H4 (cell line): ENCODE measurements at regions not wholly inside any gene's neighbourhood (a gene's known extent, or its start where the extent isn't known, plus 50 kb on each side); places are given as distances from the start of the nearest gene placed in this dataset.
"Not testable (repeated sequence)": the region's sequence is repeated elsewhere in the genome, so short reads cannot be mapped to it uniquely, and the experiment has no call there.

Experiments
- DNase-seq: peaks from one replicate; pipeline ENCODE4 v3.0.0-alpha.2; 2015; ENCODE audit warnings: low spot score

DNA sequence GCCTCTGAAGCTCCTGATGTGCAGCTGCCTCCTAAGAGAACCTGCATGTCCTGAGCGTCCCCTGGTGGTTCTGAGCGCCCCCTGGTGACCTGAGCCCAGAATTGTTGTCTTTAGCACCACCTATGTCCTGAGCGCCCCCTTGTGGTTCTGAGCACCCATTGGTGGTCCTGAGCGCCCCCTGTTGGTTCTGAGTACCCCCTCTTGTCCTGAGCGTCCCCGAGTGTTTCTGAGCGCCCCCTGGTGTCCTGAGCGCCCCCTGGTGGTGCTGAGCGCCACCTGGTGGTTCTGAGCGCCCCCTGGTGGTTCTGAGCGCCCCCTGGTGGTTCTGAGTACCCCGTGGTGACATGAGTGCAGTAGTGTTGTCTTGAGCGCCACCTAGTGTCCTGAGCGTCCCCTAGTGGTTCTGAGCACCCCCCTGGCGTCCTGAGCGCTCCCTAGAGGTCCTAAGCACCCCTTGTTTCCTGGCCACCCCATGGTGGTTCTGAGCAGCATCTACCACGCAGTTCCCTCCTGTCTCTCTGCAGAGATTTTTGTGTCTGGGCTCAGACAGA, 782.5 kb downstream of the TMEM121 start:
- peak; percentile 6 for DNase-seq

DNA sequence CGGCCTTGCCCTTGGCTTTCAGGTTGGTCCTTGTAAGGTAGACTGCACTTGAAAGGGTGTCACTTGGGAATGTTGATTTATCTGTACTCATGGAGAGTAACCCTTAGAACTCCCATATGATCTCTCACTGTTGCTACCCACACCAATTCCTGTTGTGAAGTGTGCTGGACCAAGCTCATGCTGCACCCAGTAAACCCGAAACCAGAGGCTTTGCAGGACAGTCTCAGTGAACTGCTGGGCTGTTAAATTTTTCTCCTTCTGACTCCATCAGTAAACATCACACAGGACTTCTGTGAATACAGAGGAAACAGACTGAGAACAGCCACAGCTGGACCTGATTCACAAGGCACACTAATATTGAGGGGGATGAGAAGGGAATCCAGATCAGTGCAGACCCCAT, 783.0 kb downstream of the TMEM121 start:
- no peak for DNase-seq

DNA sequence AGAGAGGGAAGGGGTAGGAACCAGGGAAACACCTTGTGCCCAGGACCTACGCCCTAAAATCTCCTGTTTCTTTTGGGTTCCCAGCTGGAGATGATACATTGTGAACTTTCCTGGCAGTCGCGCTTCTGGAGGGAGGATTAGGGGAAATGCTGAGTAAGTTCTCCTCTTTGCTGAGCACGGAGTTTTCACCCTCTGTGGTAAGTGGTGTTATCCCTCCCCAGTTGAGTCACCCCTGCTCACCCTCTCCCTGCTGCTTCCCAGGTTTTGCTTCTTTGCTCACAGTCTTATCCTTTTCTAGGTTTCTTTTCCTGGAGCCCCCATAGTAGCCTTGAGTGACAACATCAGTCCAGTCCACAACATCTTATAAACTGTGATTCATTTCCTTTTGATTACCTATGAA, 789.1 kb downstream of the TMEM121 start:
- no peak for DNase-seq

DNA sequence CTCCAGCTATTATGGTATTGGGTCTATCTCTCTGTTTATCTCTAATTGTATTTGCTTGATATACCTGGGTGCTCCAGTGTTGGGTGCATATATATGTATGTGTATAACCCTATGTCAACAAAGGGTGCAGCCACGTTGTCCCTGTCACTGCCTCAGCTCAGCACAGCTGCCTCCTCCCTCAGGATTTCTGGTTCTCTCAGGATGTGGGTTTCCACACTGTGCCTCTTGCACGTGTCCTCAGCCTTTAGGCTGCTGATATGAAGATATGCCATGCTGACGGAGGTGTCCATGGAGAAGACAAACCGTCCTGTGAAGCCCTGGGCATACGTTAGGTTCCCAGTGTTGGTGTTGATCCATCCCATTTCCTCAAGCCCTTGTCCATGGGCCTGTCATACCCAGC, 791.2 kb downstream of the TMEM121 start:
- DNase-seq: no peak

DNA sequence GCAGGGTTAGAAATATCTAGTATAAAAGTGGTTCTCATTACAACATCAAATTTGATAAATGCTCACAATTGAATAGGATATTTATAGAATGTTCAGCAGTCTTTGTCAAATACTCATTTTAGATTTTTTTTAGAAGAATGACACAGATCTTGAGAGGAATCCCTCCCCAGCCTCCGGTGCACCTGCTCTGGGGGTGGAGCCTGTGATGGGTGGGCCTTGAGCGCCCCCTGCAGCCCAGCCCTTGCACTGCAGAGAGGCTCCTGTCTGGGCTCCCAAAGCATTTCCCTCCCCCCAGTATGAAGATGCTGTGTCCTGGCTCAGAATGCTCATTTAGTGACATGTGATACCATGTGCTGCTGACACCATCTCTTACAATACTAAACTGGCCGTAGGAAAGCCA, 792.3 kb downstream of the TMEM121 start:
- DNase-seq: no peak

DNA sequence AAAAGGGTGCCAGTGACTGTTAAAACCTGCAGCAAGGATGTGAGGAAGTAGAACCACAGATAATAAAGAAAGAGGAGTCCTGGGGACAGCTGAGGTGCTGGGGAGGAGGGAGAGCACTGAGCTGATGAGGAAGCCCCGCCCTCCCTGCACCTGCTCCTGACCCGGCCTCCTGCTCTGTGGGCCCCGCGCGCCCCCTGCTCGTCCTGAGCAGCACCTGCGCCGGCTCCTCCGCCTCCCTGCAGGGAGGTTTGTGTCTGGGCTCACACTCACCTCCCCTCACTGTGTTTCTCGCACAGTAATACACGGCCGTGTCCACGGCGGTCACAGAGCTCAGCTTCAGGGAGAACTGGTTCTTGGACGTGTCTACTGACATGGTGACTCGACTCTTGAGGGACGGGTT, 797.6 kb downstream of the TMEM121 start:
- DNase-seq: not testable (repeated sequence)

DNA sequence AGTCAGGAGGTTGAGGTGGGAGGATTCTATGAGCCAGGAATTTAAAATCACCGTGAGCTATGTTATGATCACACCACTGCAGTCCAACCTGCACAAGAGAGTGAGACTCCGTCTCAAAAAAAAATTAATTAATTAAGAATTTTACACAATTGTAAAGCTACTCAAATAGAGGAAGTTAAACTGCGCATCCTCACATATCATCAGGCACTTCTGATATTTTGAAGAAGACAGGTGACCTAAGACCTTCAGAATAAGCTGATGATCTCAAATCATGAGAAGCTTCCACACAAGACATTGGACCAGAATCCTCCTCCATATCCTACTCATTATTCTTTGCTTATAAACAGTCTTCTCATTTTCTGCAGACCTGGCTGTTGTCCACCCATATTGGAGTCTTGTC, 800.9 kb downstream of the TMEM121 start:
- DNase-seq: no peak

DNA sequence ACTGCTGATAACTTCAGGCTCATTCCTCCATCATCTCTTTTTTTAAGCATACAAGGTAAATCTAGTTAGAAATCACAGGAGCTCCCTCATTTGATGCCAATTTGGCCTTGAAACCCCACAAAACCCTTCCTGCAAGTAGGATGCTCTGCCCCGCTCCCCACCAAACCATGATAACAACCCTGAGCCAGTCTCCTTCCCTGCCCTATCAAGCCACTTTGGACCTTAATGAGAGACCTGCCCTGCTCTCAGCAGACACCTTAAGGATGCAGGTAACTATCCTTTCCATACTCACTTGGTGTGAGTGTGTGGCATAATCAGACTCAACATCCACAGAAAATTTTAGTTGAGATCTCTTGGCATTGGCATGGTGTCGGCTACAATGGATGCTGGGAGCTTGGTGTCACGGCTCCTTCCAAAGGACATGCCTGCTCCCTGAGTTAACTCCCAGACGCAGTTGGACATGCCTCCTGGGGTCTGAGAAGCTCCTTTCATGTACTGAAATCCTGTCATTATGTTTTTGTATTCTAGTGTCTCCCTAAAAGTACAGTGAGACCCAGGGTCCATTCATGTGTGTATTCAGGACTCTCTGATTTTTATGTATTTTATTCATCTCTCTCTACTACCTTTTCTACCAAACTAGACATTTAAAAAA, 801.4 kb downstream of the TMEM121 start:
- not testable (repeated sequence) for DNase-seq

DNA sequence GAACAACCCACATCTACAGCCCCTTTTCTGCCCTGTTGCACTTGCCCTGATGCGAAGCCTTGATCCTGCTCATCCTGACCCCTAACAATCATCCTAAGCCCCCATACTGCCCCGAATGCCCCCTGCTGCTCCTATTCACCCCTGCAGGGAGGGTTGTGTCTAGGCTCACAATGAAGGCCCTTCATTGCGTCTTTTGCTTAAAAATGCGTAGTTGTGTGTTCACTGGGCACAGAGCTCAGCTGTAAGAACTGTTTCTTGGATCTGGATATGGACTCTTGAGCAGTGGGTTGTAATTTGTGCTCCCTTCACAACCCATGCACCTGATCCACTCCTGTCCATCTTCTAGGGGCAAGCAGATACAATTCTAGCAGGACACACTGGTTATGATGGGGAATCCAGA, 802.9 kb downstream of the TMEM121 start:
- DNase-seq: not testable (repeated sequence)

DNA sequence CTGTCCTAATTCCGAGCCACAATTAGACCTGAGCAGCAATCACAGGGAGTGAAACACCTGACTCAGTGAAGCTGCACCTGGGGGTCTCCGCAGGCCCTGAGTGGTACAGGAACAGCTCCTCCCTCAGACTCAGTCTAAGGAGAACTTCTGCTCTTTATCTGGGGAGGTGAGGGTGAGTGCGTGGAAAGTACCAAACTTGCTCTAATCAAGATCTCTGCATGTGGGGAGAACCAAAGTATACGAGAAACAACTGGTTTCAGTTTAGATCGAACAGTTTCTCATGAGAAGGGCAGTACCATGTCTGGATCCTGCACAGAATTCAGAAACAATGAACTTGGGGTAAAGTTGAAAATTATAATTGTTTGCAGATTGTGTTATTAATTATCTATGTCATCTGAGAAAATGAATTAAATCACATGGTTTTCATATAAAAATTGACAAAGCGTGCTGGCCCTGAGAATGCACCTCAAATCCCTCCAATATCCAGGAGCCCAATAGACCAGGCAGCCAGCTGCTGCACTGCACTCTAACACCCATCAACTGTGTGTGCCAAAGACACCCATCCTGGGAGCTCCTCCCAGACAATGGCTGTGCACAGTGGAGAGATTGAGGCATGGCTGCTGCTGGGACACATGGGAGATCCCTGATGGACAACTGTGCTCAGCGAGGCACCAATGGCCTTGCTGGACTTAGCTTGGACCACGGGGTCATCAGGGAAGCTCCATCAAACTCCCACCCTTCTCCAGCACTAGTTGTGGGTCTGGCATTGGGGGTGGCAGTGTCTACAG, 803.8 kb downstream of the TMEM121 start:
- DNase-seq: not testable (repeated sequence)

DNA sequence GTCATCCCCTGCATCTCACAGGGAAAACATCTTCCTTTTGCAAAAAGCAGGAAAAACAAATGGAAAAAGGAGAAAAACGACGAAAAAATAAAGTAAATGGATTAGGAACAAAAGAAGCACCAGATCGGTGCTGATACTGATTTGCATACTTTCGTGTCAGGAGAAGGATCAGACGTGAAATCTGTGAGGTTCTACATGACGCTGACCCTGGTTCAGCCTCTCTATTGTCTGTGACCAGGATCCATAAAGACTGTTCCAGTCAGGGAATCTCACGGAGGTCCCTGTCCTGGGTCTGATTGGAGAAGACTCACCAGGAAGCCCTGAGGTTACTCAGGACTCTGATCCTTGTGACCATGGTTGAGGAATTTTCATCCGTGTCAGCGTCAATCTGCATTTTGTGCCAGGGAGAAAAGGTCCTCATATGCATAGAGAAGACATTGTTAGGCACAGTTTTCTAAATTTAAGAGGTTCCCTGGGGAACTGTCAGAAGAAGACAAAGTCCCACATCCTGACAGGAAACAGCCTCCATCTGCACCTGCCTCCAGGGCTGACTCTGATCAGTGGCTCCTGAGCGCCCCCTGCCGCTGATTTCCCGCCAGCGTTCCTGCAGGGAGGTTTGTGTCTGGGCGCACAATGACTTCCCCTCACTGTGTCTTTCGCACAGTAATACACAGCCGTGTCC, 808.2 kb downstream of the TMEM121 start:
- DNase-seq: not testable (repeated sequence)

DNA sequence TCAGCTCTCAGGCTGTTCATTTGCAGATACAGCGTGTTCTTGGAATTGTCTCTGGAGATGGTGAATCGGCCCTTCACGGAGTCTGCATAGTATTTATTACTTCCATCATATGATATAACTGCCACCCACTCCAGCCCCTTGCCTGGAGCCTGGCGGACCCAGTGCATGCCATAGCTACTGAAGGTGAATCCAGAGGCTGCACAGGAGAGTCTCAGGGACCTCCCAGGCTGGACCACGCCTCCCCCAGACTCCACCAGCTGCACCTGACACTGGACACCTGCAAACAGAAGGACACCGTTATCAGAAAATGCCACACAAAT, 808.7 kb downstream of the TMEM121 start:
- not testable (repeated sequence) for DNase-seq

DNA sequence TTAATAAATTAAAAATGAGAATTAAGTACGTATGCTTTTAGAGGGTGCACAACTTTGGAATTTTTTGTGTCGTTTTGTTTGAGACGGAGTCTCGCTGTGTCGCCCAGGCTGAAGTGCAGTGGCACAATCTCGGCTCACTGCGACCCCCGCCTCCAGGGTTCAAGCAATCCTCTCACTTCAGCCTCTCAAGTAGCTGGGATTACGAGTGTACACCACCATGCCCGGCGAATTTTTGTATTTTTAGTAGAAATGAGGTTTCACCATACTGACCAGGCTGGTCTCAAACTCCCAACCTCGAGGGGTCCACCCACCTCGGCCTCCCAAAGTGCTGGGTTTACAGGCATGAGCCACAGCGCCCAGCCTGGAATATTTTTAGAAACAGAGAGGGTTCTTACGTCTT, 812.4 kb downstream of the TMEM121 start:
- not testable (repeated sequence) for DNase-seq

DNA sequence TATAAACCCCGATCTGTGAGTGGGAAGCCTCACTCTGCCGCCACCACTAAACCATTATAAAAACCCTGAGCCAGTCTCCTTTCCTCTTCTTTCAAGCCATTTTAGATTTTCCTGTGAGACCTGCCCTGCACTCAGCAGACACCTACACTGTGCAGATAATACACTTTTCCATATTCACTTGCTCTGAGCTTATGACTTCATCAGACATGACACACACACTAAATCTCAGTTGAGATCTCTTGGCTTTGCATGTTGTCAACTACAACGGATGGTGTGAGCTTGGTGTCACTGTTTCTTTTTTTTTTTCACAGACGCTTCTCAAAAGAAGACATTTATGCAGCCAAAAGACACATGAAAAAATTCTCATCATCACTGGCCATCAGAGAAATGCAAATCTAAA, 814.3 kb downstream of the TMEM121 start:
- DNase-seq: not testable (repeated sequence)

DNA sequence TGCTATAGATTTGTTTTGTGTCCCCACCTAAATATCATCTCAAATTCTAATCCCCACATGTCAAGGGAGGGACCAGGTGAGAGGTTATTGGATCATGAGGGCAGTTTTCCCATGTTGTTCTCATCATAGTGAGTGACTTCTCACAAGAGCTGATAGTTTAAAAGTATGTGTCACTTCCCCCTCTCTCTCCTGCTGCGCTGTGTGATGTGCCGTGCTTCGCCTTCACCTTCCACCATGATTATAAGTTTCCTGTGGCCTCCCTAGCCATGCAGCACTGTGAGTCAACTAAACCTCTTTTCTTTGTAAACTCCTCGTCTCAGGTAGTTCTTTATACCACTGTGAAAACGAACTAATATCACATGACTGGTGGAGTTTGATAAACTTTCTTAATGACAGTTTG, 814.8 kb downstream of the TMEM121 start:
- DNase-seq: not testable (repeated sequence)

DNA sequence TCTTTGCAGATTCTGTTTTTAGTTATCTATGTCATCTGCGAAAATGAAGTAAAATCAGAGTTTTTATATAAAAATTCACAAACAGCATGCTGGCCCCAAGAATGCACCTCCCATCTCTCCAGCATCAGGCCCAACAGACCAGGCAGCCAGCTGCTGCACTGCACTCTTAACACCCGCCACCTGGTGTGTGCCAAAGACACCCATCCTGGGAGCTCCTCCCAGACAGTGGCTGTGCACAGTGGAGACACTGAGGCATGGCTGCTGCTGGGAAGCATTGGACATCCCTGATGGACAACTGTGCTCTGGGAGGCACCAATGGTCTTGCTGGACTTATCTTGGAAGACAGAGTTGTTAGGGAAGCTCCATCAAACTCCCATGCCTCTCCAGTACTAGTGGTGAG, 817.2 kb downstream of the TMEM121 start:
- no peak for DNase-seq

DNA sequence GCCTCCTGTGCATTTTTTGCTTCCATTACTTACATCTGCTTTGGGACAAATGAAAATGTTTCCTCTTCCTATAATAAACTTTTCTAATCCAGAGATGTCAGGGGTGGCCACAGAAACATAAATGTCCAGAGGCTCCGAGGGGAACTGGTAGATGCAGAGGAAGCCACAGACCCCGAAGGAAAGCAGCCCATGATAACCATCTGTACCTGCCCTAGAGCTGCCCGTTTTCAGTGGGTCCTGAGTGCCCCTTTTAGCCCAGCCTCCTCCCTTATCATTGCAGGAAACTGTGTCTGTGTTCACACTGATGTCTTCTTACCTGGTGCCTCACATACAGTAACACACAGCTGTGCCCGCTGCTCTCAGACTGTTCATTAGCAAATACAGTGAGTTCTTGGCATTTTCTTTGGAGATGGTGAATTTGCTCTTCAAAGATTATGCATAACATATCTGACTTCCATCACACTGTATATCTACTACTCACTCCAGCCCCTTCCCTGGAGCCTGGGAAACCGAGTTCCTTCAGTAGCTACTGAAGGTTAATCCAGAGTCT, 817.8 kb downstream of the TMEM121 start:
- DNase-seq: not testable (repeated sequence)

DNA sequence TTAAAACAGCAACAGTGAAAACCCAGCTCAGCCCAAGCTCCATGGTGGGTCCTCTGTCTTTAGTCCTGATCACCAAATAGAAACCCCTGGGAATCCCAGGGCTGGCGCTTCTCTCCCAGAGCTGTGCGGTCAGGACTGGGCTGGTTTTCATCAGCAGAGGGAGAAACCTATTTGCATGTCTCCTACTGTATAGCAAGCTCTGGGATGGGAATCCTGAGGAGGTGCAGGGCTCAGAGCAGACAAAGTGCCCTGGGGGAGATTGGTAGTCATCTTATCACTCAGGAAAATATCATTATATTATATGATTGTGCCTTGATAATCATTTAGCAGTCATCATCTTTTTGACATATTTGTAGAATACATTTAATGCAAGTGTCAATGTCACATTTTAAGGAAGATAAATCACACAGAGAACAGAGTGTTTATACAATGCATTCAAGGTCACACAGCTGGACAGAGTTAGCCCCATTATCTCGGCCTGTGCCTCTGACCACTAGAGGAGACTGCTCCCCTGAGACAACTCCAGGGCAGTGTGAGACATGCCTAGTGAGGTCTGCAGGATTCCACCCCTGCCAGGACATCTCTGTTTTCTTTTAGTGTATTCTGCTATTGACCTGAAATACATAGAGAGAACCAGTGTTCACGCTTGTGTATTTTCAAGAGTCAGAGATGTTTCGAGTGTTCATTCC, 818.6 kb downstream of the TMEM121 start:
- not testable (repeated sequence) for DNase-seq

DNA sequence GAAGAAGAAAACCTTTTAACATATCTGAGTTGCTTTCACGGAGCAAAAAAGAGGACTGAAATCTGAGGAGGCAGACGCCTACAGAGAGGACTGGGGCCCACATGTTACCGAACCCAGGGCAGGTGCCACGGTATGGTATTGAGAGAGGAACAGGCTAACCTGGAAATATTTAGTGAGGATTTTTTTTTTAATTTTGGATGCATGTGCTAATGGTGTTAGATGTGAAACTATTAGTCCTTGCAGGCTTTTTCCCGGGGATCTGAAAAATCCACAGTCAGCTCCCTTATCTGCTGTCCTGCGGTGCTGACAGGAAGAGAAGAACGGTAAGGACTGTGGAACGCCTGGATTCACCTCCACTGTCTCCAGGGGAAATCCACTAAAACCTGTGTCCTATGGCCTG, 819.7 kb downstream of the TMEM121 start:
- DNase-seq: no peak

DNA sequence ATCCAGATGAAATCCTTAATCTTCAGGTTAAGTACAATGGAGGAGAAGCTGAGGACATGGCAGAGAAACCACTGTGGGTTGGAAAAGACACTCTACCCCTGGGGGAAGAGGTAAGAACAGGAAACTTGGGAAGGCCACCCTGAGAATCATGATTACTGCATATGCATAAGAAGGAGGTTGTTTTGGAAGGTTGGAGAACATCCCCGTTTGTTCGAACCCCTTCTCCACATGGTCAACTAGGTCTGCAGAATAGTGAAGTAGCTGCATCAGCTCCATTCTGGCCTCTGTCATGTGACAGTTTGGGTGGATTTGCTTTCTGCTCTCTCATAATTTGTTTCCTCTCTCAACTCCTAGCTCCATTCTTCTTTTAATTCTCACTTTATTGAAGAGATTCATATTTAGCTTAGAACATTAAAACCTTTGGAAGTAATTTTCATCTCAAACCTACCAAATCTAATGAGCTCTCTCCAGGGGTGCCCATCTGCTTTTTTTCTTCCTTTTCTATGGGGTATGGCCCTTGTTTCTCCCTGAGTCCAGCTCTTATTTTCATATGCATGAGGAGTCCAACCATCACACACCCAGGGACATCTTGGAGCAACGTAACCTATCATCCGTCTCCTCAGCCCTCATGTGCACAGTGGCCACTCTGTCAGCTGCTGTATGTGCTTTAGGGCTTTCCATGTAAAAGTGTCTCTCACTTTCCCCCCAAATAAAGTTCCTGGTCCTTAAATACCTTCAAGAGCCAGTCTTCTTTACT, 820.3 kb downstream of the TMEM121 start:
- no peak for DNase-seq

DNA sequence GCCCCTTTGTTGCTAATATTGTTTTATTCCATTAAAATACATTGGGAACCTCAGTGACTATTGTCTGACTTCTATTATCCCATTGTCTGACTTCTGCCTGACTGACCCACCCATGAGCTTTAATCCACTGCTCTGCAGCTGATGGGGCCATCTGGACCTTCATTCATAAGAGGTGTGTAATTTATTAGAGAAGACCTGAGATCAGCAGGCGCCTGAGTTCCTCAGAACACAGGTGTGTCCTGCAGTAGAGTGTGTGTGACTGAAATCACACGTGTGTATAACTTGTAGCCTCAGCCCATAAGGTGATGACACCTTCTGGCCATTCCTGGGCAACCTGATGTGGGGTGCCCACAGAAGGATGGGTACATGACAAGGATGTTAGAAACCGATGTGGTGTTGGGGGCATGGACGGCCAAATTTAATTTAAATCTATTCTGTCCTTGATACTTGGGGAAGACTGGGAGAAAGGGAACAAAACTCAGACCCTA, 821.0 kb downstream of the TMEM121 start:
- DNase-seq: no peak
